22Rv1 (cell line): ENCODE measurements at regions not wholly inside any gene's neighbourhood (a gene's known extent, or its start where the extent isn't known, plus 50 kb on each side); places are given as distances from the start of the nearest gene placed in this dataset.

Experiments used
- H3K27ac ChIP-seq: fragments of 450-650 bp; 2 replicates; pipeline ENCODE4 v1.5.1; 2017
- ZFX ChIP-seq: fragments of 450-650 bp; IDR thresholded peaks from 2 replicates; pipeline ENCODE4 v1.6.1; 2017; ENCODE audit warnings: antibody characterized with exemption, borderline replicate concordance
- TF ChIP-seq, protein P1 (sequence below): fragments of 450-650 bp; IDR thresholded peaks from 2 replicates; pipeline ENCODE4 v1.5.1; 2017; ENCODE audit warnings: mild to moderate bottlenecking

DNA sequence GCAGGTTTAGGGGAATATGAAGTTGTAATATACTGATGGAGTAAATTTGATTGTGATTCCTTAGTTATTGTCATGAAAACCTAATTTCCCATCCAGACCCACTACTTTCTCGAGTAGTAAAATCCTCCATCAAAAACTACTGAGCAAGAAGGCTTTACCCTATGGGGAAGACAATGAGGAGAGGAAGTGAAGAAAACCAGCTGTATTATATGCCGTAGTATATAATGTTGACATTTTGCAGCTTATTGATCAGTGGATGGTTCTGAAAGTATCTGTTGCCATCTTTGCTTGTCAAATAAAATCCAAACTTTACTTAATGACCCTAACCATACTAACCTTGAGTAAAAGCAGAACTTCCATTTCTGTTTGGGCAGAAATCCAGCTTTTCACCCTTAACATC is 292.8 kb upstream of the RAG2 start:
- TF ChIP-seq, protein P1, sequence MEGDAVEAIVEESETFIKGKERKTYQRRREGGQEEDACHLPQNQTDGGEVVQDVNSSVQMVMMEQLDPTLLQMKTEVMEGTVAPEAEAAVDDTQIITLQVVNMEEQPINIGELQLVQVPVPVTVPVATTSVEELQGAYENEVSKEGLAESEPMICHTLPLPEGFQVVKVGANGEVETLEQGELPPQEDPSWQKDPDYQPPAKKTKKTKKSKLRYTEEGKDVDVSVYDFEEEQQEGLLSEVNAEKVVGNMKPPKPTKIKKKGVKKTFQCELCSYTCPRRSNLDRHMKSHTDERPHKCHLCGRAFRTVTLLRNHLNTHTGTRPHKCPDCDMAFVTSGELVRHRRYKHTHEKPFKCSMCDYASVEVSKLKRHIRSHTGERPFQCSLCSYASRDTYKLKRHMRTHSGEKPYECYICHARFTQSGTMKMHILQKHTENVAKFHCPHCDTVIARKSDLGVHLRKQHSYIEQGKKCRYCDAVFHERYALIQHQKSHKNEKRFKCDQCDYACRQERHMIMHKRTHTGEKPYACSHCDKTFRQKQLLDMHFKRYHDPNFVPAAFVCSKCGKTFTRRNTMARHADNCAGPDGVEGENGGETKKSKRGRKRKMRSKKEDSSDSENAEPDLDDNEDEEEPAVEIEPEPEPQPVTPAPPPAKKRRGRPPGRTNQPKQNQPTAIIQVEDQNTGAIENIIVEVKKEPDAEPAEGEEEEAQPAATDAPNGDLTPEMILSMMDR: no peak
- TF ChIP-seq ZFX: no peak
- H3K27ac ChIP-seq: no peak overlapping the region

- TF ChIP-seq, protein P1: no peak
- TF ChIP-seq ZFX: no peak
- H3K27ac ChIP-seq: no peak overlapping the region
Measured at GRCh38 chr11:36890121-36890679, 292.2 kb upstream of the RAG2 start.

DNA sequence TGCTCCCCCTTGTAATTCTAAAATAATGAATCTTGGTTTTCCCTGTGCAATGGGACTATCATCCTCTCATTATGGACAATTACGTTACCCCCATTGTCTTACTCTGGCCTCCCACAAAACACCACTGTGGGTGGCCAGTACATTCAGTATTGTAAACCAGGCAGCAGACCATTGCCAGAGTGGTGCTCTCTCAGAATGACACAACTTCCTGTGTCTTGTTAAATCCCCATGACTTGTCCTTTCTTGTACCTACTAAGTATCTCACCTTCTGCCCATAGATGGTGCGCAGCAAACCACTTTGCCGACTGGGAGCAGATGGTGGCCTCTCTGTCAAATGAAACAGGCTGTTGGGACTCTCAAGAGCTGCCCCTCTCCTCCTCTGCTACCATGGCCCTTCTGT is 287.1 kb upstream of the RAG2 start:
- TF ChIP-seq, protein P1: no peak
- no peak for TF ChIP-seq ZFX
- no peak overlapping the region for H3K27ac ChIP-seq

DNA sequence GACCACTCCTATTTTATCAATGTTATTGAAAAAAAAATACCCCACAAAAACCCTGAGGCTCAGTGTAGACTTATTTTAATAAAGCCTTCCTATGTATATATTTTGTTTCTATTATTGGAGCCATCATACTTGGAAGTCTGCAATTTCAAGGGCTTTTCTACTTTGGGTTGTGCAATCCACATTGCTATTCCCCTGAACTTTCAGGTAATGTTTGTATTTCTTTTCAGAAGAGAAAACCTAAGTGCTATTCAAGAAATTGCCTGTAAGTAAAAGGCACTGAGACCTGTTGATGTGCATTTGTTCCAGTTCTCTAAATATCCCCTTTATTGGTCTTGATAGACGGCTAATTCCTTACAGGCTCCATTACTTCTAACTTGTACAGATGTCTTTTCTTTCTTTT is 280.7 kb upstream of the RAG2 start:
- no peak overlapping the region for H3K27ac ChIP-seq
- TF ChIP-seq ZFX: no peak
- TF ChIP-seq, protein P1: no peak

DNA sequence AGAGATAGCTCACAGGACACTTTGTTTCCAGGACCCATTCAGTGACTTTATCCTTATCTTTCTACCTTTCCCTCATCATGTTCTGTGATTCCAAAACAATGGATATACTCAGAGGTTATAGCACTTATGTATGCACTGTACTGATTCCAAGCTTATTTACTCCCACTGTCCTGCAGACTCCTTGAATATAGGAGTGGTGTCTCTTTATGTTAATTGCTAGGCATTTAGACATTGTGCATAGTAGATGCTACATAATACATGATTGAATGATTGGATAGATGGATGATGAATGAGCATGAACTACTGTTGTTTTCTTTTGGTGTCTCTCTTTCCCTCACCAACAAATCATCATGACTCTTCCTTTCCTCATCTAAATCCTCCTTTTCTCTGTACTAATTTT is 279.1 kb upstream of the RAG2 start:
- TF ChIP-seq, protein P1: no peak
- no peak for TF ChIP-seq ZFX
- no peak overlapping the region for H3K27ac ChIP-seq

- H3K27ac ChIP-seq: no peak overlapping the region
- TF ChIP-seq, protein P1: no peak
- TF ChIP-seq ZFX: no peak
Measured at GRCh38 chr11:36876266-36876665, 278.2 kb upstream of the RAG2 start.

DNA sequence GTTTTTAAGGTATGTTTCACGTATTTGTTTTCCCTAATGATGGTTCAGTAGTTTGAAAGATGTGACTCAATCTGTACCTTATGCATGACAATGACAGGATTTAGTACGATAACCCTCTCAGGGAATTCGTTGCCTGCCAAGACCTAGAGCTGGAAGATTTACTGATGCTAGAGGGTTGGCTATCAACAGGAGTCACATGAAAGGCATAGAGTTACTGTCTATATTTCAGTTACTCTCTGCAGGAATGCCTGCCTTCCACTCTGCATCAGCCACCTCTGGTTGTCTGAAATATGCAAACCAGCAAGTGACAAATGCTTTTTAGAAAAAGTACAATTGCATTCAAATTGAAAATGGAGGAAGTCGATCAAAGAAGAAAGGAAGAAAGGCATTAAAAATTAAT is 276.3 kb upstream of the RAG2 start:
- no peak overlapping the region for H3K27ac ChIP-seq
- TF ChIP-seq, protein P1: no peak
- TF ChIP-seq ZFX: no peak
